ENCODE measurements at regions not wholly inside any gene's neighbourhood (a gene's known extent, or its start where the extent isn't known, plus 50 kb on each side); places are given as distances from the start of the nearest gene placed in this dataset.

DNA sequence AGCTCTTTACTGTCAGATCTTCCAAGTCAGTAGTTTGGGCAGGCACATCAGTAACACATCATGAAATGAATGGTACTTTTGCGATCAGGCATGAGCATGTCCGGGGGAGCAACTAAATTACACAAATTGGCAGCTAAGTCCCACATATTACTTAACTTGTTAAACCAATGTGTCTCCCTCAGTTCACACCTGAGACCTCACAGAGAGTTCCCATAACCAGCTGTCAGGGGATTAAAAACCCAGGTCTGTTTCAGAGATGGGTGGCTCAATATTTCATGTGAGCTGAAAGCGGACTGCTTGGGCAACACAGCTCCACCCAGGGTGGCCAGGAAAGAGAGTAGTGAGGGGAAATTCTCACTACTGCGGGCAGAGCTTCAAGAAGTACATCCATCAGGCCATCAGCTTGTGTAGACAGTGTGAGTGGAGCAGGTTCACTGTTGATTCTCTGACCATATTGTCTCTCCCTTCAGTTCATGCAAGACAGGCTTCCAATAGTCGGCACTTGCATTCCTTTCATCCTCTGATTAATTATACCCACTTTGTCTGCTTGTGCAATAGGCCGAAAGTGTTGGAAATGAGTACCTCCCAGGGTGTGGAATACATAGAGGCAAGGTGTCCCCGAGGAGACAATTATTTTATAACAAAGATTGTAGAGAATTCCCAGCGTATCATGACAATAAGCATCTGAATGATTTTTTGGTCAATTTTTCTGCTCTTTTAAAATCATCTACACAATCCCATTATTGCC lies 139.9 kb downstream of the PTGER3 start:
- TF ChIP-seq, protein P1, sequence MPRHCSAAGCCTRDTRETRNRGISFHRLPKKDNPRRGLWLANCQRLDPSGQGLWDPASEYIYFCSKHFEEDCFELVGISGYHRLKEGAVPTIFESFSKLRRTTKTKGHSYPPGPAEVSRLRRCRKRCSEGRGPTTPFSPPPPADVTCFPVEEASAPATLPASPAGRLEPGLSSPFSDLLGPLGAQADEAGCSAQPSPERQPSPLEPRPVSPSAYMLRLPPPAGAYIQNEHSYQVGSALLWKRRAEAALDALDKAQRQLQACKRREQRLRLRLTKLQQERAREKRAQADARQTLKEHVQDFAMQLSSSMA (CRISPR knock-in tag; IDR thresholded peaks at IDR 0.05) = no peak
- TF ChIP-seq RFXAP (CRISPR knock-in tag; IDR thresholded peaks at IDR 0.05; ENCODE audit: borderline replicate concordance) = no peak
- TF ChIP-seq, protein P2, sequence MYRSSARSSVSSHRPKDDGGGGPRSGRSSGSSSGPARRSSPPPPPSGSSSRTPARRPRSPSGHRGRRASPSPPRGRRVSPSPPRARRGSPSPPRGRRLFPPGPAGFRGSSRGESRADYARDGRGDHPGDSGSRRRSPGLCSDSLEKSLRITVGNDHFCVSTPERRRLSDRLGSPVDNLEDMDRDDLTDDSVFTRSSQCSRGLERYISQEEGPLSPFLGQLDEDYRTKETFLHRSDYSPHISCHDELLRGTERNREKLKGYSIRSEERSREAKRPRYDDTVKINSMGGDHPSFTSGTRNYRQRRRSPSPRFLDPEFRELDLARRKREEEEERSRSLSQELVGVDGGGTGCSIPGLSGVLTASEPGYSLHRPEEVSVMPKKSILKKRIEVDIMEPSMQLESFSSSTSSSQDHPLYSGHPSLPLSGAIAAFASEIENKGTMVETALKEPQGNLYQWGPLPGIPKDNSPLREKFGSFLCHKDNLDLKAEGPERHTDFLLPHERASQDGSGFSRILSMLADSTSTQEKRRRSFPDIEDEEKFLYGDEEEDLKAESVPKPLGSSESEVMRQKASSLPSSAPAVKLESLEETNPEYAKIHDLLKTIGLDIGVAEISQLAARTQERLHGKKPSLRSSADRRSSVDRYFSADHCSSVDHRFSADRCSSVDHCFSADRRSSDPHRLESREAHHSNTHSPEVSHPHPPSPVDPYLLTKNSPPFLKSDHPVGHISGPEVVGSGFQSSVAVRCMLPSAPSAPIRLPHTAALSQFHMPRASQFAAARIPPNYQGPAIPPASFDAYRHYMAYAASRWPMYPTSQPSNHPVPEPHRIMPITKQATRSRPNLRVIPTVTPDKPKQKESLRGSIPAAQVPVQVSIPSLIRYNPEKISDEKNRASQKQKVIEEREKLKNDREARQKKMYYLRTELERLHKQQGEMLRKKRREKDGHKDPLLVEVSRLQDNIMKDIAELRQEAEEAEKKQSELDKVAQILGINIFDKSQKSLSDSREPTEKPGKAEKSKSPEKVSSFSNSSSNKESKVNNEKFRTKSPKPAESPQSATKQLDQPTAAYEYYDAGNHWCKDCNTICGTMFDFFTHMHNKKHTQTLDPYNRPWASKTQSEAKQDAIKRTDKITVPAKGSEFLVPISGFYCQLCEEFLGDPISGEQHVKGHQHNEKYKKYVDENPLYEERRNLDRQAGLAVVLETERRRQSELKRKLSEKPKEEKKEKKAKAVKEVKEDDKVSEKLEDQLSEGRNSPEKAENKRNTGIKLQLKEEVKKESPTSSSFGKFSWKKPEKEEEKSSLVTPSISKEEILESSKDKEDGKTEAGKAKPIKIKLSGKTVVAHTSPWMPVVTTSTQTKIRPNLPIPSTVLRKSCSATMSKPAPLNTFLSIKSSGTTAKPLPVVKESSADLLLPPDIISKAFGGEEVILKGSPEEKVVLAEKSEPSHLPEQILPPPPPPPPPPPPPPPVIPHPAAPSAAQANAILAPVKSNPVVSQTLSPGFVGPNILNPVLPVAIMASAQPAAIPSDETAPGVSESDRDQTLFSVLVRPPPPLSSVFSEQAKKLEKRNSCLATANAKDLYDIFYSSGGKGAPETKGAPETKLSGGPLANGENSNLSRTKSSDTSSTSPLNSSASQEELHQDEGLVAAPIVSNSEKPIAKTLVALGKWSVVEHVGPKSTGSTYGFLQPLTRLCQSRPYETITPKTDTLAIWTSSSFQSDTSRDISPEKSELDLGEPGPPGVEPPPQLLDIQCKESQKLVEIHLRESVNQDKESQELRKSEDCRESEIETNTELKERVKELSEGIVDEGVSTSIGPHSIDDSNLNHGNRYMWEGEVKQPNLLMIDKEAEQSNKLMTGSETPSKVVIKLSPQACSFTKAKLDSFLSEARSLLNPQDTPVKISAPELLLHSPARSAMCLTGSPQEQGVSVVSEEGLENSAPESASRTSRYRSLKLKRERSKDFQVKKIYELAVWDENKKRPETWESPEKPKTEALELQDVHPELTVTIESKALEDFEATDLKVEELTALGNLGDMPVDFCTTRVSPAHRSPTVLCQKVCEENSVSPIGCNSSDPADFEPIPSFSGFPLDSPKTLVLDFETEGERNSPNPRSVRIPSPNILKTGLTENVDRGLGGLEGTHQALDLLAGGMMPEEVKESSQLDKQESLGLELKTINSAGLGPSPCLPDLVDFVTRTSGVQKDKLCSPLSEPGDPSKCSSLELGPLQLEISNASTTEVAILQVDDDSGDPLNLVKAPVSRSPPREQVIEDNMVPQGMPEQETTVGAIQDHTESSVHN (CRISPR knock-in tag; IDR thresholded peaks at IDR 0.05) = no peak
- TF ChIP-seq AHR (CRISPR knock-in tag; IDR thresholded peaks at IDR 0.05) = no peak
- no peak for TF ChIP-seq ZNF274 (CRISPR knock-in tag; IDR thresholded peaks at IDR 0.05)
- no peak for TF ChIP-seq KLF13 (CRISPR knock-in tag; IDR thresholded peaks at IDR 0.05)
- TF ChIP-seq, protein P3, sequence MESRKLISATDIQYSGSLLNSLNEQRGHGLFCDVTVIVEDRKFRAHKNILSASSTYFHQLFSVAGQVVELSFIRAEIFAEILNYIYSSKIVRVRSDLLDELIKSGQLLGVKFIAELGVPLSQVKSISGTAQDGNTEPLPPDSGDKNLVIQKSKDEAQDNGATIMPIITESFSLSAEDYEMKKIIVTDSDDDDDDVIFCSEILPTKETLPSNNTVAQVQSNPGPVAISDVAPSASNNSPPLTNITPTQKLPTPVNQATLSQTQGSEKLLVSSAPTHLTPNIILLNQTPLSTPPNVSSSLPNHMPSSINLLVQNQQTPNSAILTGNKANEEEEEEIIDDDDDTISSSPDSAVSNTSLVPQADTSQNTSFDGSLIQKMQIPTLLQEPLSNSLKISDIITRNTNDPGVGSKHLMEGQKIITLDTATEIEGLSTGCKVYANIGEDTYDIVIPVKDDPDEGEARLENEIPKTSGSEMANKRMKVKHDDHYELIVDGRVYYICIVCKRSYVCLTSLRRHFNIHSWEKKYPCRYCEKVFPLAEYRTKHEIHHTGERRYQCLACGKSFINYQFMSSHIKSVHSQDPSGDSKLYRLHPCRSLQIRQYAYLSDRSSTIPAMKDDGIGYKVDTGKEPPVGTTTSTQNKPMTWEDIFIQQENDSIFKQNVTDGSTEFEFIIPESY (CRISPR knock-in tag; IDR thresholded peaks at IDR 0.05) = no peak
- no peak for TF ChIP-seq POLR2A (IDR thresholded peaks at IDR 0.05; ENCODE audit: insufficient read depth in 1 of 2, low read depth in 2 of 2, low read length in 2 of 2)
- TF ChIP-seq, protein P4, sequence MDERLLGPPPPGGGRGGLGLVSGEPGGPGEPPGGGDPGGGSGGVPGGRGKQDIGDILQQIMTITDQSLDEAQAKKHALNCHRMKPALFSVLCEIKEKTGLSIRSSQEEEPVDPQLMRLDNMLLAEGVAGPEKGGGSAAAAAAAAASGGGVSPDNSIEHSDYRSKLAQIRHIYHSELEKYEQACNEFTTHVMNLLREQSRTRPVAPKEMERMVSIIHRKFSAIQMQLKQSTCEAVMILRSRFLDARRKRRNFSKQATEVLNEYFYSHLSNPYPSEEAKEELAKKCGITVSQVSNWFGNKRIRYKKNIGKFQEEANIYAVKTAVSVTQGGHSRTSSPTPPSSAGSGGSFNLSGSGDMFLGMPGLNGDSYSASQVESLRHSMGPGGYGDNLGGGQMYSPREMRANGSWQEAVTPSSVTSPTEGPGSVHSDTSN (CRISPR knock-in tag; IDR thresholded peaks at IDR 0.05) = no peak
- TF ChIP-seq, protein P5, sequence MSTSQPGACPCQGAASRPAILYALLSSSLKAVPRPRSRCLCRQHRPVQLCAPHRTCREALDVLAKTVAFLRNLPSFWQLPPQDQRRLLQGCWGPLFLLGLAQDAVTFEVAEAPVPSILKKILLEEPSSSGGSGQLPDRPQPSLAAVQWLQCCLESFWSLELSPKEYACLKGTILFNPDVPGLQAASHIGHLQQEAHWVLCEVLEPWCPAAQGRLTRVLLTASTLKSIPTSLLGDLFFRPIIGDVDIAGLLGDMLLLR (CRISPR knock-in tag; IDR thresholded peaks at IDR 0.05) = no peak
